Liver (tissue), 8 donors: ENCODE measurements at regions not wholly inside any gene's neighbourhood (a gene's known extent, or its start where the extent isn't known, plus 50 kb on each side); places are given as distances from the start of the nearest gene placed in this dataset.

ENCODE experiments used
- DNase-seq: peaks from one replicate; pipeline ENCODE4 v3.0.0-alpha.2; 2017; ENCODE audit warnings: low spot score
- H3K27ac ChIP-seq, 2 donors: one replicate each; pipeline ENCODE4 v1.7.0; 2013; ENCODE audit warnings: inconsistent platforms in 2 of 2, low read length in 2 of 2, control low read depth in 1 of 2, low read depth in 1 of 2, mild to moderate bottlenecking in 1 of 2
- H3K27me3 ChIP-seq, 4 donors: one replicate each; pipeline versions ENCODE4 v1.6.1 to v1.7.0; 2013; ENCODE audit warnings: low read length in 3 of 4, inconsistent platforms in 1 of 4, mild to moderate bottlenecking in 1 of 4, moderate library complexity in 1 of 4; ENCODE audit not compliant: control insufficient read depth in 4 of 4, insufficient read depth in 4 of 4
- H3K36me3 ChIP-seq, 4 donors: one replicate each; pipeline versions ENCODE4 v1.6.1 to v1.7.0; 2013; ENCODE audit warnings: low read length in 3 of 4, mild to moderate bottlenecking in 3 of 4, low read depth in 1 of 4, moderate library complexity in 1 of 4; ENCODE audit not compliant: control insufficient read depth in 4 of 4, insufficient read depth in 3 of 4
- H3K4me1 ChIP-seq, 4 donors: one replicate each; pipeline versions ENCODE4 v1.6.1 to v1.7.0; 2013; ENCODE audit warnings: low read length in 3 of 4, mild to moderate bottlenecking in 3 of 4, moderate library complexity in 1 of 4; ENCODE audit not compliant: control insufficient read depth in 4 of 4, insufficient read depth in 4 of 4
- H3K4me3 ChIP-seq, 3 donors: one replicate each; pipeline versions ENCODE4 v1.6.1 to v1.7.0; 2013; ENCODE audit warnings: low read length in 3 of 3, control low read depth in 1 of 3, low read depth in 1 of 3, mild to moderate bottlenecking in 1 of 3
- H3K9ac ChIP-seq, 2 donors: one replicate each; pipeline ENCODE4 v1.7.0; 2013; ENCODE audit warnings: low read length in 2 of 2, mild to moderate bottlenecking in 2 of 2, moderate library complexity in 2 of 2, control low read depth in 1 of 2, low read depth in 1 of 2
- H3K9me3 ChIP-seq, 4 donors: one replicate each; pipeline versions ENCODE4 v1.6.1 to v1.7.0; 2013; ENCODE audit warnings: low read length in 3 of 4; ENCODE audit not compliant: control insufficient read depth in 4 of 4
- EGR1 ChIP-seq, 2 donors: IDR thresholded peaks; 2 replicates each; pipeline ENCODE4 v1.6.1; 2016 to 2018; ENCODE audit warnings: antibody characterized with exemption in 2 of 2, low read depth in 2 of 2
- FOXA1 ChIP-seq: IDR thresholded peaks from 2 replicates; pipeline ENCODE4 v1.6.1; 2016; ENCODE audit warnings: antibody characterized with exemption
- GABPA ChIP-seq, 2 donors: IDR thresholded peaks in 1 of 2; conservative IDR thresholded peaks in 1 of 2; 2 replicates each; pipeline ENCODE4 v1.6.1; 2016; ENCODE audit warnings: antibody characterized with exemption in 2 of 2, mild to moderate bottlenecking in 1 of 2, moderate library complexity in 1 of 2
- HNF4A ChIP-seq, 2 donors: conservative IDR thresholded peaks; 2 replicates each; pipeline ENCODE4 v1.6.1; 2016; ENCODE audit warnings: antibody characterized with exemption in 2 of 2, mild to moderate bottlenecking in 2 of 2
- HNF4G ChIP-seq: IDR thresholded peaks from 2 replicates; pipeline ENCODE4 v1.6.1; 2016; ENCODE audit warnings: antibody characterized with exemption
- JUND ChIP-seq, 2 donors: IDR thresholded peaks; 2 replicates each; pipeline ENCODE4 v1.6.1; 2016; ENCODE audit warnings: antibody characterized with exemption in 2 of 2
- NR2F2 ChIP-seq: IDR thresholded peaks from 2 replicates; pipeline ENCODE4 v1.6.1; 2016; ENCODE audit warnings: antibody characterized with exemption
- RAD21 ChIP-seq, 2 donors: IDR thresholded peaks; 2 replicates each; pipeline ENCODE4 v1.6.1; 2016; ENCODE audit warnings: antibody characterized with exemption in 2 of 2, mild to moderate bottlenecking in 2 of 2
- RXRA ChIP-seq, 2 donors: IDR thresholded peaks; 2 replicates each; pipeline ENCODE4 v1.6.1; 2017 to 2018; ENCODE audit warnings: antibody characterized with exemption in 2 of 2, mild to moderate bottlenecking in 1 of 2
- SP1 ChIP-seq: IDR thresholded peaks from 2 replicates; pipeline ENCODE4 v1.6.1; 2018; ENCODE audit warnings: antibody characterized with exemption, mild to moderate bottlenecking
- TAF1 ChIP-seq: conservative IDR thresholded peaks from 2 replicates; pipeline ENCODE4 v1.6.1; 2016; ENCODE audit warnings: antibody characterized with exemption, mild to moderate bottlenecking
- YY1 ChIP-seq: IDR thresholded peaks from 2 replicates; pipeline ENCODE4 v1.6.1; 2016; ENCODE audit warnings: antibody characterized with exemption, mild to moderate bottlenecking
- WGBS: extraction: QIAGEN DNeasy Blood & Tissue Kit; methylation state at CpG from one replicate; pipeline ENCODE4 v1.1.7; 2013; 5-methylcytosine and 5-hydroxymethylcytosine counted together
- TF ChIP-seq, protein P1 (sequence below): IDR thresholded peaks from 2 replicates; pipeline ENCODE4 v1.6.1; 2016; ENCODE audit warnings: antibody characterized with exemption
- TF ChIP-seq, protein P2 (sequence below): fragments of 150-350 bp; IDR thresholded peaks from 2 replicates; pipeline ENCODE4 v1.5.1; 2017; ENCODE audit warnings: improper control_type of control experiment, low read depth, low read length; ENCODE audit not compliant: missing input control
- TF ChIP-seq, protein P3 (sequence below): IDR thresholded peaks from 2 replicates; pipeline ENCODE4 v1.6.1; 2016; ENCODE audit warnings: antibody characterized with exemption
- donor health status: healthy.
- donor health status: healthy.
- donor health status: healthy.
- donor health status: healthy.
- donor health status: healthy.

DNA sequence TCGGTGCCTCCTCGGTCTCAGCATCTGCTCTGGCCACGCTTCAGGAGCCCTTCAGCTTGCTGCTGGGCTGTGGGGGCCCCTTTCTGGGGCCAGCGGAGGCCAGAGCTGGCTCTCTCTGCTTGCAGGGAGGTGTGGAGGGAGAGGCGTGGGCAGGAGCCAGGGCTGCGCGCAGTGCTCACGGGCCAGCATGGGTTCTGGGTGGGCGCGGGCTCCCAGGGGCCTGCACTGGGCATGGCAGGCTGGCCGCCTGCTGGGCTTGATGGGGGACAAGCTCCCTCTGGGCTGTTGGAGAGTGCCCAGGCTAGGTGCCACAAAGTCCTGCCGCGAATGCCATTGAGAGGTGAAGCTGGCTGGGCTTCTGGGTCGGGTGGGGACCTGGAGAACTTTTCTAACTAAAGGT lies 57.3 kb upstream of the AGA start:
- DNase-seq, result no peak
- H3K27me3 ChIP-seq, result no peaks in the 10 kb centered on the region
- H3K36me3 ChIP-seq, result no peaks in the 10 kb centered on the region
- no peak for TF ChIP-seq RXRA (IDR thresholded peaks at IDR 0.05)
- TF ChIP-seq HNF4A (conservative IDR thresholded peaks at IDR 0.05), result no peak
- TF ChIP-seq YY1, result no peak
- no peak for TF ChIP-seq NR2F2
- no peak for TF ChIP-seq TAF1
- TF ChIP-seq JUND (IDR thresholded peaks at IDR 0.05), result no peak
- no peak for TF ChIP-seq EGR1 (IDR thresholded peaks at IDR 0.05; ENCODE audit: low read depth in 2 of 2)
- TF ChIP-seq HNF4G, result no peak
- TF ChIP-seq SP1, result no peak
- TF ChIP-seq GABPA (IDR thresholded peaks at IDR 0.05 in 1 of 2, conservative IDR thresholded peaks at IDR 0.05 in 1 of 2), result no peak
- no peak for TF ChIP-seq FOXA1
- TF ChIP-seq RAD21 (IDR thresholded peaks at IDR 0.05), result no peak
- TF ChIP-seq, protein P1, sequence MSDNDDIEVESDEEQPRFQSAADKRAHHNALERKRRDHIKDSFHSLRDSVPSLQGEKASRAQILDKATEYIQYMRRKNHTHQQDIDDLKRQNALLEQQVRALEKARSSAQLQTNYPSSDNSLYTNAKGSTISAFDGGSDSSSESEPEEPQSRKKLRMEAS, result no peak
- H3K4me1 ChIP-seq, result no peaks in the 10 kb centered on the region
- H3K27ac ChIP-seq, result no peak overlapping the region
- H3K4me3 ChIP-seq, result no peak overlapping the region
- WGBS, result 94% methylated on average over 14 of the region's 14 CpGs
- H3K9ac ChIP-seq, result no peak overlapping the region
- peaks cover 0 to 4% (median 0%) of the 10 kb centered on the region in 4 donors for H3K9me3 ChIP-seq

DNA sequence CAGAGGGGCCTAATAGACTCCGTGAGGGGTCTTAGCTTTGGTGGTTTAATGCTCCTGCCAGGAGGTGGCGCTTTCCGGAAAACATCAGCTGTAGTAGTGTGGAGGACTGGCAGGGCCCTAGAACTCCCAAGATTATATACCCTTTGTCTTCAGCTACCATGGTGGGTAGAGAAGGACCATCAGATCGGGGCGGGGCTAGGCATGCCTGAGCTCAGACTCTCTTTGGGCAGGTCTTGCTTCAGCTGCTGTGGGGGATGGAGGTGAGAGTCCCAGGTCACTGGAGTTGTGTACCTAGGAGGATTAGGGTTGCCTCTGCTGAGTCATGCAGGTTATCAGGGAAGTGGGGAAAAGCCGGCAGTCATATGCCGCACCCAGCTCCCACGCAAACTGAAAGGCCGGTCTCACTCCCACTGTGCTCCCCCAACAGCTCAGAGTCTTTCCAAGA lies 63.0 kb upstream of the AGA start:
- Histone ChIP-seq H3K27ac (no peak overlapping the region), H3K36me3 (no peaks in the 10 kb centered on the region), H3K4me1 (no peaks in the 10 kb centered on the region), H3K27me3 (no peaks in the 10 kb centered on the region), H3K9me3 (peaks cover 0 to 4% (median 0%) of the 10 kb centered on the region in 4 donors), H3K4me3 (no peak overlapping the region), H3K9ac (no peak overlapping the region)
- WGBS, result 88% methylated on average over 9 of the region's 9 CpGs
- no peak for DNase-seq
- no peak for TF ChIP-seq HNF4G
- TF ChIP-seq, protein P2, sequence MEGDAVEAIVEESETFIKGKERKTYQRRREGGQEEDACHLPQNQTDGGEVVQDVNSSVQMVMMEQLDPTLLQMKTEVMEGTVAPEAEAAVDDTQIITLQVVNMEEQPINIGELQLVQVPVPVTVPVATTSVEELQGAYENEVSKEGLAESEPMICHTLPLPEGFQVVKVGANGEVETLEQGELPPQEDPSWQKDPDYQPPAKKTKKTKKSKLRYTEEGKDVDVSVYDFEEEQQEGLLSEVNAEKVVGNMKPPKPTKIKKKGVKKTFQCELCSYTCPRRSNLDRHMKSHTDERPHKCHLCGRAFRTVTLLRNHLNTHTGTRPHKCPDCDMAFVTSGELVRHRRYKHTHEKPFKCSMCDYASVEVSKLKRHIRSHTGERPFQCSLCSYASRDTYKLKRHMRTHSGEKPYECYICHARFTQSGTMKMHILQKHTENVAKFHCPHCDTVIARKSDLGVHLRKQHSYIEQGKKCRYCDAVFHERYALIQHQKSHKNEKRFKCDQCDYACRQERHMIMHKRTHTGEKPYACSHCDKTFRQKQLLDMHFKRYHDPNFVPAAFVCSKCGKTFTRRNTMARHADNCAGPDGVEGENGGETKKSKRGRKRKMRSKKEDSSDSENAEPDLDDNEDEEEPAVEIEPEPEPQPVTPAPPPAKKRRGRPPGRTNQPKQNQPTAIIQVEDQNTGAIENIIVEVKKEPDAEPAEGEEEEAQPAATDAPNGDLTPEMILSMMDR, result no peak

DNA sequence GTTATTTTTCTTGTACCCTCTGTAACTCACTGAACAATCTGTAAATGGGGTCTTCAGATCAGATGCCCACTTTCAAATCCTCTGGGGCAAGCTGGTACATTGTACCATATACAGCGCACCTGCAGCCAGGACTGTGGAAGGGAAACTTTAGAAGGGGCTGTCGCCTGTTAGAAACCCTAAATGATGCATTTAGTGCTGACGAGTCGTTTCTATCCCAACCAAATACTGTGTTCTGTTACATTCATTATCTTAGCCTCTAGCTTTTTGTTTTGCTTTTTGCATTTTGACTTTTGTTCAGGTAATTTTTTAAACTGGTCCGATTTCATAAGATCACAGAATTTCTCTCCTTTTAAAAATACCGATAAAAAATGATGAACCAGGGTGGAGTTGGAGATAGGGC lies 66.4 kb upstream of the AGA start:
- no peak for DNase-seq
- TF ChIP-seq TAF1 (no peak), JUND (IDR thresholded peaks at IDR 0.05) (no peak), RAD21 (IDR thresholded peaks at IDR 0.05) (no peak), HNF4G (no peak)
- TF ChIP-seq, protein P3, sequence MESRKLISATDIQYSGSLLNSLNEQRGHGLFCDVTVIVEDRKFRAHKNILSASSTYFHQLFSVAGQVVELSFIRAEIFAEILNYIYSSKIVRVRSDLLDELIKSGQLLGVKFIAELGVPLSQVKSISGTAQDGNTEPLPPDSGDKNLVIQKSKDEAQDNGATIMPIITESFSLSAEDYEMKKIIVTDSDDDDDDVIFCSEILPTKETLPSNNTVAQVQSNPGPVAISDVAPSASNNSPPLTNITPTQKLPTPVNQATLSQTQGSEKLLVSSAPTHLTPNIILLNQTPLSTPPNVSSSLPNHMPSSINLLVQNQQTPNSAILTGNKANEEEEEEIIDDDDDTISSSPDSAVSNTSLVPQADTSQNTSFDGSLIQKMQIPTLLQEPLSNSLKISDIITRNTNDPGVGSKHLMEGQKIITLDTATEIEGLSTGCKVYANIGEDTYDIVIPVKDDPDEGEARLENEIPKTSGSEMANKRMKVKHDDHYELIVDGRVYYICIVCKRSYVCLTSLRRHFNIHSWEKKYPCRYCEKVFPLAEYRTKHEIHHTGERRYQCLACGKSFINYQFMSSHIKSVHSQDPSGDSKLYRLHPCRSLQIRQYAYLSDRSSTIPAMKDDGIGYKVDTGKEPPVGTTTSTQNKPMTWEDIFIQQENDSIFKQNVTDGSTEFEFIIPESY, result no peak
- 95% methylated on average over 6 of the region's 6 CpGs for WGBS

More for the DNA sequence above, 66.4 kb upstream of the AGA start:
- H3K9ac ChIP-seq, result no peak overlapping the region
- no peaks in the 10 kb centered on the region for H3K9me3 ChIP-seq
- no peaks in the 10 kb centered on the region for H3K27me3 ChIP-seq
- H3K4me3 ChIP-seq, result no peak overlapping the region
- H3K27ac ChIP-seq, result no peak overlapping the region
- H3K4me1 ChIP-seq, result no peaks in the 10 kb centered on the region
- H3K36me3 ChIP-seq, result no peaks in the 10 kb centered on the region
